Retinal pigment epithelial cell (primary cell): ENCODE measurements at regions not wholly inside any gene's neighbourhood (a gene's known extent, or its start where the extent isn't known, plus 50 kb on each side); places are given as distances from the start of the nearest gene placed in this dataset.

Experiments
- DNase-seq: peaks from one replicate; pipeline ENCODE4 v3.0.0-alpha.2; 2010; ENCODE audit warnings: low read depth
- H3K4me3 ChIP-seq: 2 replicates; pipeline ENCODE4 v1.5.1; 2011; ENCODE audit warnings: mild to moderate bottlenecking, low read length, control low read depth, moderate library complexity
- CTCF ChIP-seq: conservative IDR thresholded peaks from 2 replicates; pipeline ENCODE4 v1.5.1; 2011; ENCODE audit warnings: low read depth, low read length, control low read depth, inconsistent platforms

DNA sequence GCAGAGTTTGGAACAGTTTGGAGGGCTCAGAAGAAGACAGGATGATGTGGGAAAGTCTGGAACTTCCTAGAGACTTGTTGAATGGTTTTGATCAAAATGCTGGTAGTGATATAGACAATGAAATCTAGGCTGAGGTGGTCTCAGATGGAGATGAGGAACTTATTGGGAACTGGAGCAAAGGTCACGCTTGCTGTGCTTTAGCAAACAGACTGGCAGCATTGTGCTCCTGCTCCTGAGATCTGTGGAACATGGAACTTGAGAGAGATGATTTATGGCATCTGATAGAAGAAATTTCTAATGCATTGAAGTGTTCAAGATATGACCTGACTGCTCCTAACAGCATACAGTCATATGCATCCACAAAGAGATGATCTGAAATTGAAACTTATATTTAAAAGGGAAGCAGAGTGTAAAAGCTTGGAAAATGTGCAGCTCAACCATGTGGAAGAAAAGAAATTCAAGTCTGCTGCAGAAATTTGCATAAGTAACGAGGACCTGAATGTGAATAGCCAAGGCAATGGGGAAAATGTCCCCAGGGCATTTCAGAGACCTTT lies 186.9 kb upstream of the PHYHIPL start:
- no peak for TF ChIP-seq CTCF
- DNase-seq = no peak
- H3K4me3 ChIP-seq = no peak overlapping the region

DNA sequence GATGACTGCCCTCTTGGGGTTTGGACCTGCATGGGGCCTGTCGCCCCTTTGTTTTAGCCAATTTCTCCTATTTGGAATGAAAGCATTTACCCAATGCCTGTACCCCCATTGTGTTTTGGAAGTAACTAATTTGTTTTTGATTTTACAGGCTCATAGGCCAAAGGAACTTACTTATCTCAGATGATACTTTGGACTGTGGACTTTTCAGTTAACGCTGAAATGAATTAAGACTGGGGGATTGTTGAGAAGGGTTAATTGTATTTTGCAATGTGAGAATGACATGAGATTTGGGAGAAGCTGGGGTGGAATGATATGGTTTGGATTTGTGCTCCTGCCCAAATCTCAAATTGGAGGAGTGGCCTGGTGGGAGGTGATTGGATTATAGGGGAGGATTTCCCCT lies 185.8 kb upstream of the PHYHIPL start:
- no peak for TF ChIP-seq CTCF
- no peak overlapping the region for H3K4me3 ChIP-seq
- no peak for DNase-seq

DNA sequence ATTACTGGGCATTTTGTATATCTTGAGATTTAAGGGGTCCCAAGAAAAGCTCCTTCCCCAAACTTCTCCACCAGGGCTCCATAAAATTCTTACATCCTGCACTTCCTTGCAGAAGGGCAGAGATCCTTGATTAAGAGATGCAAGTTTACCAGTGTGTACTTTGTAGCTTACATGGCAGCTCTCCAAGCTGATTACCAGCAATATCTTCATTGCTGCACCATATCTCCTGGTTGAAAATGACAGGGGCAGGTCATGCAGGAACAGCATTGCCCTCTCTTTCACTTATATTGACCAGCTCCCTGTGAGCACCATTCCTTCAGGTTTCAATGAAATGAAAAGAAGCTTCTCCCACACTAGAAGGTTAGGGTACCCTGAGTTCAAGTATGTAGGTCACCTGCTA lies 184.6 kb upstream of the PHYHIPL start:
- no peak overlapping the region for H3K4me3 ChIP-seq
- no peak for DNase-seq
- TF ChIP-seq CTCF = no peak

GRCh38 chr10:58992830-58993460 lies 183.5 kb upstream of the PHYHIPL start:
- no peak for TF ChIP-seq CTCF
- no peak for DNase-seq

GRCh38 chr10:58993480-58994221 lies 182.8 kb upstream of the PHYHIPL start:
- H3K4me3 ChIP-seq = no peak overlapping the region
- DNase-seq = no peak
- TF ChIP-seq CTCF = no peak

More at GRCh38 chr10:58992830-58993460, 183.5 kb upstream of the PHYHIPL start:
- no peak overlapping the region for H3K4me3 ChIP-seq

- H3K4me3 ChIP-seq = no peak overlapping the region
- DNase-seq = no peak
- no peak for TF ChIP-seq CTCF
These were observed 182.0 kb upstream of the PHYHIPL start for GRCh38 chr10:58994226-58995057.
